Smooth muscle cell (in vitro differentiated cells): ENCODE measurements at regions not wholly inside any gene's neighbourhood (a gene's known extent, or its start where the extent isn't known, plus 50 kb on each side); places are given as distances from the start of the nearest gene placed in this dataset.

Source experiments
- DNase-seq: peaks from one replicate; lab custom pipeline; 2025; ENCODE audit not compliant: unreplicated experiment; lab: John Stamatoyannopoulos, UW
- H2AFZ ChIP-seq: fragments of 200-600 bp; sonication (generic); 2 replicates; pipeline ENCODE4 v1.6.0; 2016; ENCODE audit warnings: antibody characterized with exemption, low read depth, mild to moderate bottlenecking
- H3F3A ChIP-seq: fragments of 200-600 bp; sonication (generic); 2 replicates; pipeline ENCODE4 v1.6.0; 2017; ENCODE audit warnings: antibody characterized with exemption, low read depth
- H3K27ac ChIP-seq: fragments of 200-600 bp; sonication (generic); 2 replicates; pipeline ENCODE4 v1.5.1; 2016; ENCODE audit warnings: low read depth, mild to moderate bottlenecking
- H3K27me3 ChIP-seq: fragments of 200-600 bp; sonication (generic); 2 replicates; pipeline ENCODE4 v1.6.1; 2016; ENCODE audit warnings: low read depth, mild to moderate bottlenecking
- H3K36me3 ChIP-seq: fragments of 200-600 bp; sonication (generic); 2 replicates; pipeline ENCODE4 v1.5.1; 2016; ENCODE audit warnings: low read depth
- H3K4me1 ChIP-seq: fragments of 200-600 bp; sonication (generic); 2 replicates; pipeline ENCODE4 v1.5.1; 2016; ENCODE audit warnings: low read depth
- H3K4me2 ChIP-seq: fragments of 200-600 bp; sonication (generic); 2 replicates; pipeline ENCODE4 v1.6.0; 2016; ENCODE audit warnings: mild to moderate bottlenecking
- H3K4me3 ChIP-seq: fragments of 200-600 bp; sonication (generic); 2 replicates; pipeline ENCODE4 v1.5.1; 2016; ENCODE audit warnings: mild to moderate bottlenecking
- H3K79me2 ChIP-seq: fragments of 200-600 bp; sonication (generic); 2 replicates; pipeline ENCODE4 v1.6.0; 2016; ENCODE audit warnings: low read depth, mild to moderate bottlenecking
- H3K9ac ChIP-seq: fragments of 200-600 bp; sonication (generic); 2 replicates; pipeline ENCODE4 v1.6.0; 2016; ENCODE audit warnings: low read depth
- H3K9me3 ChIP-seq: fragments of 200-600 bp; sonication (generic); replicated peaks from 2 replicates; pipeline ENCODE4 v1.5.1; 2016; ENCODE audit warnings: low read depth
- H4K20me1 ChIP-seq: fragments of 200-600 bp; sonication (generic); 2 replicates; pipeline ENCODE4 v1.6.0; 2016; ENCODE audit warnings: low read depth
- WGBS: methylation state at CpG from one replicate; pipeline ENCODE4 v1.1.7; 2016; ENCODE audit warnings: low lambda C conversion rate; 5-methylcytosine and 5-hydroxymethylcytosine counted together
- TF ChIP-seq, protein P1 (sequence below): fragments of 200-600 bp; sonication (generic); IDR thresholded peaks from 2 replicates; pipeline ENCODE4 v1.5.1; 2017; ENCODE audit warnings: borderline replicate concordance, mild to moderate bottlenecking, antibody characterized with exemption; ENCODE audit not compliant: insufficient read depth, poor library complexity, severe bottlenecking

DNA sequence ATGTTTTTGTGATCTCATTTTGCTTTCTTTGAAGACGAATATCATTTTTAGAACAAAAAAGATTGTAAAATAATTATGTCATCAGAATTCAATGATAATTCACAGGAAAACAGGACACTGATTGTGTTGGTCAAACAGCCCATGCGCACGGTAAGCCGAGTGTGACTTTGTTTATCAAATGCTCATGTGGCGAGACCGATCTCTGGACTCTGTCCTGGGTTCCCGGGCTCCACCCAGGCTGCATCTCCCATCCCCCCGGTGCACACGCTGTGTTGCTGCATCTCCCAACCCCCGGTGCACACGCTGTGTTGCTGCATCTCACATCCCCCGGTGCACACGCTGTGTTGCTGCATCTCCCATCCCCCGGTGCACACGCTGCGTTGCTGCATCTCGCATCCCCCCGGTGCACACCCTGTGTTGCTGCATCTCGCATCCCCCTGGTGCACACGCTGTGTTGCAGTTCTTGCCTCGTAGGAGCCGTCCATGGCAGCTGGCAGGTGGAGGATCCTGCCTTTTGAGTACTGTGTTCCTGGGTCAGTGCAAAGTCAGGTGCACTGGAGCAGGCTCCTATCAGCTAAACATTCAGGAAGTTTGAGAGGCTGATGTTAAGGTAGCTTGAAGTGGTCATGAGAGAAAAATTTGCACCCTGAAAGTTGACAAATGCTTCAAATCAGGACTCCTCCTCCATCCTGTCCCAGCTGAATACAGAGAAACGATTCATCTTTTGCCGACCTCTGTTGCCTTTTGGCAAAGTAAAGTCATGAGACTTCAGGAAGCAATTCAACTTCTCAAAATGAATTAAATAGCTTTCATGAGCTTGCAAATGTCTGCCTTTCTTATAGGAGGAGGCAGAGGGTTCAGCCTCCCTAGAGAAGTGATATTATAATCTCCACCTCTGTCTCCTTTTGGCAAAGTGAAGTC lies 77.1 kb upstream of the FRMD1 start:
- no peak overlapping the region for H3K9ac ChIP-seq
- no peaks in the 10 kb centered on the region for H3K36me3 ChIP-seq
- 91% methylated on average over 24 of the region's 24 CpGs for WGBS
- no peak overlapping the region for H3K4me3 ChIP-seq
- H3K79me2 ChIP-seq: no peaks in the 10 kb centered on the region
- H3K9me3 ChIP-seq: no peaks in the 10 kb centered on the region
- no peak overlapping the region for H2AFZ ChIP-seq
- peak overlapping the region; percentile 96 for H3K27ac ChIP-seq
- H4K20me1 ChIP-seq: no peaks in the 10 kb centered on the region
- peak overlapping the region; percentile 1 for H3K4me2 ChIP-seq
- peaks cover 16% of the 10 kb centered on the region for H3K4me1 ChIP-seq
- H3K27me3 ChIP-seq: no peaks in the 10 kb centered on the region
- TF ChIP-seq, protein P1, sequence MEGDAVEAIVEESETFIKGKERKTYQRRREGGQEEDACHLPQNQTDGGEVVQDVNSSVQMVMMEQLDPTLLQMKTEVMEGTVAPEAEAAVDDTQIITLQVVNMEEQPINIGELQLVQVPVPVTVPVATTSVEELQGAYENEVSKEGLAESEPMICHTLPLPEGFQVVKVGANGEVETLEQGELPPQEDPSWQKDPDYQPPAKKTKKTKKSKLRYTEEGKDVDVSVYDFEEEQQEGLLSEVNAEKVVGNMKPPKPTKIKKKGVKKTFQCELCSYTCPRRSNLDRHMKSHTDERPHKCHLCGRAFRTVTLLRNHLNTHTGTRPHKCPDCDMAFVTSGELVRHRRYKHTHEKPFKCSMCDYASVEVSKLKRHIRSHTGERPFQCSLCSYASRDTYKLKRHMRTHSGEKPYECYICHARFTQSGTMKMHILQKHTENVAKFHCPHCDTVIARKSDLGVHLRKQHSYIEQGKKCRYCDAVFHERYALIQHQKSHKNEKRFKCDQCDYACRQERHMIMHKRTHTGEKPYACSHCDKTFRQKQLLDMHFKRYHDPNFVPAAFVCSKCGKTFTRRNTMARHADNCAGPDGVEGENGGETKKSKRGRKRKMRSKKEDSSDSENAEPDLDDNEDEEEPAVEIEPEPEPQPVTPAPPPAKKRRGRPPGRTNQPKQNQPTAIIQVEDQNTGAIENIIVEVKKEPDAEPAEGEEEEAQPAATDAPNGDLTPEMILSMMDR: no peak
- H3F3A ChIP-seq: peaks cover 4% of the 10 kb centered on the region
- no peak for DNase-seq

DNA sequence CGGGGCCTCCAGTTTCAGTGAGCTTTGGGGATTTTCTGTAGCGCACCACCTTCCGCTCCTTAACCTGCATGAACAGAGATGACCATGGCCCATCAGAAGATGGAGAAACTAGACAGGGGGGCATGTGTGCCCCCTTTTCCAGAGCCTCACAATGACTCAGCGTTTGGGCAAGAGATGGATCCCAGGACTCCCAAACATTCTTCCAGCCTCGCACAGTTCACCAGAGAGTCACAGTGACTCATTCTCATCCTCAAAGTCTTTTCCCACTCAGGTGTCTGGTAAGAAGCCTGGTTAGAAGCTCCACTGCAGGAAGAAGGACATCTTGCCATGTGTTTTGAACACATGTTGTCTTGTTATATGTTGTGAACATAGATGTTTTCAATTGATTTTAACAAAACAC lies 76.2 kb upstream of the FRMD1 start:
- no peak overlapping the region for H3K9ac ChIP-seq
- WGBS: 61% methylated on average over 5 of the region's 5 CpGs
- no peaks in the 10 kb centered on the region for H3K36me3 ChIP-seq
- H3K4me3 ChIP-seq: no peak overlapping the region
- no peaks in the 10 kb centered on the region for H3K9me3 ChIP-seq
- peaks cover 16% of the 10 kb centered on the region for H3K4me1 ChIP-seq
- H4K20me1 ChIP-seq: no peaks in the 10 kb centered on the region
- H2AFZ ChIP-seq: no peak overlapping the region
- peak overlapping the region; percentile 1 for H3K4me2 ChIP-seq
- H3K27me3 ChIP-seq: no peaks in the 10 kb centered on the region
- peaks cover 4% of the 10 kb centered on the region for H3F3A ChIP-seq
- no peak for DNase-seq
- peak overlapping the region; percentile 51 for H3K27ac ChIP-seq
- TF ChIP-seq, protein P1: no peak
- H3K79me2 ChIP-seq: no peaks in the 10 kb centered on the region

DNA sequence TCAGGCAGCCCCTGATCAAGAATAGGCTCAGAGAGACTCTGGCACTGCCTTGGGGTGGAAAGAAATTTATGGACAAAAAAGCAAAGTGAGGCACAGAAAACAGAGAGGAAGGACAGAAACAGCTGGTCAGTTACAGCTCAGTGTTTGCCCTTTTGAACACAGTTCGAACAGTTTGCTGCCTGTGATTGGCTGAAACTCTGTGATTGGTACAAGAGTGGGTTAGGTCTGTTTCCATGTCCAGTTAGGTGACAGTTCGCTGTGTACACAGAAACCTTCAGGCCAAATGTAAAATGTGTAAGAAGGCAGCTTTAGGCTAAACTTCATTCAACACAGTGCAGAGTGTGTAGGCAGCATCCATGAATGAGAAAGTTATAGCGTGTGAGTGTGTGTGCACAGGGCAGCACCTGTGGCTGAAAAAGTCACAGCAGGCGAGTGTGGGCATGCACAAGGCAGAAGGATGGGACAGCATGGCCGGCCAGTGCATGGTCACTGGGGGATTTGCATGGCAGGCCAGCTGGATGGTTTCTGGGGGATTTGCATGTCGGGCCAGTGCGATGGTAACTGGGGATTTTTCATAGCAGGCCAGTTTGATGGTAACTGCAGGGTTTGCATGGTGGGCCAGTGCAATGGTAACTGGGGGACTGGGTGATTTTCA lies 75.4 kb upstream of the FRMD1 start:
- no peak for DNase-seq
- H3F3A ChIP-seq: peaks cover 4% of the 10 kb centered on the region
- H3K27ac ChIP-seq: no peak overlapping the region
- H3K27me3 ChIP-seq: no peaks in the 10 kb centered on the region
- no peak overlapping the region for H2AFZ ChIP-seq
- TF ChIP-seq, protein P1: no peak
- no peaks in the 10 kb centered on the region for H3K36me3 ChIP-seq
- H3K9me3 ChIP-seq: no peaks in the 10 kb centered on the region
- peak overlapping the region; percentile 1 for H3K4me2 ChIP-seq
- 87% methylated on average over 7 of the region's 7 CpGs for WGBS
- H3K79me2 ChIP-seq: no peaks in the 10 kb centered on the region
- peaks cover 16% of the 10 kb centered on the region for H3K4me1 ChIP-seq
- H4K20me1 ChIP-seq: no peaks in the 10 kb centered on the region
- no peak overlapping the region for H3K9ac ChIP-seq
- H3K4me3 ChIP-seq: no peak overlapping the region
